DOHH2 (cell line): ENCODE measurements at regions not wholly inside any gene's neighbourhood (a gene's known extent, or its start where the extent isn't known, plus 50 kb on each side); places are given as distances from the start of the nearest gene placed in this dataset.

Source experiments
- H3F3A ChIP-seq: fragments of 200-600 bp; sonication (generic), shearing (Covaris generic); 2 replicates; pipeline ENCODE4 v1.6.0; 2016; ENCODE audit warnings: antibody characterized with exemption, mild to moderate bottlenecking; ENCODE audit not compliant: control insufficient read depth, insufficient read depth
- H3K27ac ChIP-seq: fragments of 200-600 bp; sonication (generic); 2 replicates; pipeline ENCODE4 v1.5.1; 2014; ENCODE audit warnings: low read depth, mild to moderate bottlenecking, low read length, moderate library complexity
- H3K27me3 ChIP-seq: fragments of 200-600 bp; sonication (generic); 2 replicates; pipeline ENCODE4 v1.6.1; 2014; ENCODE audit warnings: mild to moderate bottlenecking, low read length, mixed read lengths; ENCODE audit not compliant: control insufficient read depth
- H3K36me3 ChIP-seq: fragments of 200-600 bp; sonication (generic); 2 replicates; pipeline ENCODE4 v1.6.1; 2014; ENCODE audit warnings: mild to moderate bottlenecking, low read length, moderate library complexity, mixed read lengths; ENCODE audit not compliant: control insufficient read depth
- H3K4me1 ChIP-seq: fragments of 200-600 bp; sonication (generic); 2 replicates; pipeline ENCODE4 v1.6.1; 2014; ENCODE audit warnings: mild to moderate bottlenecking, low read length, mixed read lengths; ENCODE audit not compliant: control insufficient read depth
- H3K4me2 ChIP-seq: fragments of 200-600 bp; sonication (generic); 2 replicates; pipeline ENCODE4 v1.6.0; 2014; ENCODE audit warnings: mild to moderate bottlenecking, low read length, moderate library complexity
- H3K4me3 ChIP-seq: fragments of 200-600 bp; sonication (generic); 2 replicates; pipeline ENCODE4 v1.5.1; 2014; ENCODE audit warnings: mild to moderate bottlenecking, low read length, mixed read lengths
- H3K79me2 ChIP-seq: fragments of 200-600 bp; sonication (generic); 2 replicates; pipeline ENCODE4 v1.6.1; 2014; ENCODE audit warnings: mild to moderate bottlenecking, low read length, mixed read lengths; ENCODE audit not compliant: control insufficient read depth
- H3K9me2 ChIP-seq: fragments of 200-600 bp; sonication (generic); replicated peaks from 2 replicates; pipeline ENCODE4 v1.6.1; 2014; ENCODE audit warnings: mild to moderate bottlenecking, low read length, mixed read lengths; ENCODE audit not compliant: control insufficient read depth
- H3K9me3 ChIP-seq: fragments of 200-600 bp; sonication (generic); 2 replicates; pipeline ENCODE4 v1.6.1; 2014; ENCODE audit warnings: antibody characterized with exemption, low read length, mixed read lengths; ENCODE audit not compliant: control insufficient read depth, insufficient read depth
- H4K20me1 ChIP-seq: fragments of 200-600 bp; sonication (generic); 2 replicates; pipeline ENCODE4 v1.6.0; 2014; ENCODE audit warnings: low read depth, mild to moderate bottlenecking, antibody characterized with exemption, low read length, moderate library complexity; ENCODE audit not compliant: control insufficient read depth, insufficient read depth
- EZH2phosphoT487 ChIP-seq: fragments of 200-600 bp; sonication (generic); IDR thresholded peaks from 2 replicates; pipeline ENCODE4 v1.6.1; 2017; ENCODE audit warnings: borderline replicate concordance, mild to moderate bottlenecking, antibody characterized with exemption, low read length, moderate library complexity, mixed read lengths
- TF ChIP-seq, protein P1 (sequence below): fragments of 200-600 bp; sonication (generic); IDR thresholded peaks from one replicate; pipeline ENCODE4 v1.5.1; 2014; ENCODE audit warnings: antibody characterized with exemption, mild to moderate bottlenecking, low read depth, low read length; ENCODE audit not compliant: poor library complexity, severe bottlenecking

DNA sequence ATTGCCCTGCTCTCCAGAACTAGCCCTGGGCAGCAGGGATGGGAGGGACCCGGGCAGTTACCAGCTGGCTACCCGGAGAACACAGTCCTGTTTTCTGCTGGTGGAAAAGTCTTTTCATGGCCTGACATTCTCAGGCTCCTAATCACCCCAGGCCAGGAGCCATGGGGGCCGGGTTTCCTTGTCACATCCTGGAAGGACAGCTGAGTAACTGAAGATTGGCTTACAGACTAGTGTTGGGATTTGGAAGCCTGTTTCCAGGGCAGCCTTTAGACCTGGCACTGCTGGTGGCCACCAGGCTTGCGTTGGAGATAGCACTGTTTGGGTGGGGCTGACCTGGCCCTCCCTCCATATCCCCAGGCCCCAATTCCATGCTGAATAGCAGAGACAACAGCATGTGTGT, 349.0 kb downstream of the CTTN start:
- no peaks in the 10 kb centered on the region for H3K4me1 ChIP-seq
- no peak overlapping the region for H3K4me2 ChIP-seq
- H3F3A ChIP-seq = no peaks in the 10 kb centered on the region
- no peaks in the 10 kb centered on the region for H3K36me3 ChIP-seq
- no peak for TF ChIP-seq EZH2phosphoT487
- TF ChIP-seq, protein P1, sequence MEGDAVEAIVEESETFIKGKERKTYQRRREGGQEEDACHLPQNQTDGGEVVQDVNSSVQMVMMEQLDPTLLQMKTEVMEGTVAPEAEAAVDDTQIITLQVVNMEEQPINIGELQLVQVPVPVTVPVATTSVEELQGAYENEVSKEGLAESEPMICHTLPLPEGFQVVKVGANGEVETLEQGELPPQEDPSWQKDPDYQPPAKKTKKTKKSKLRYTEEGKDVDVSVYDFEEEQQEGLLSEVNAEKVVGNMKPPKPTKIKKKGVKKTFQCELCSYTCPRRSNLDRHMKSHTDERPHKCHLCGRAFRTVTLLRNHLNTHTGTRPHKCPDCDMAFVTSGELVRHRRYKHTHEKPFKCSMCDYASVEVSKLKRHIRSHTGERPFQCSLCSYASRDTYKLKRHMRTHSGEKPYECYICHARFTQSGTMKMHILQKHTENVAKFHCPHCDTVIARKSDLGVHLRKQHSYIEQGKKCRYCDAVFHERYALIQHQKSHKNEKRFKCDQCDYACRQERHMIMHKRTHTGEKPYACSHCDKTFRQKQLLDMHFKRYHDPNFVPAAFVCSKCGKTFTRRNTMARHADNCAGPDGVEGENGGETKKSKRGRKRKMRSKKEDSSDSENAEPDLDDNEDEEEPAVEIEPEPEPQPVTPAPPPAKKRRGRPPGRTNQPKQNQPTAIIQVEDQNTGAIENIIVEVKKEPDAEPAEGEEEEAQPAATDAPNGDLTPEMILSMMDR = no peak
- no peaks in the 10 kb centered on the region for H3K79me2 ChIP-seq
- H3K4me3 ChIP-seq = no peak overlapping the region
- H3K9me3 ChIP-seq = peaks cover 11% of the 10 kb centered on the region; the same call in 1 of the 2 replicates
- H3K9me2 ChIP-seq = no peaks in the 10 kb centered on the region
- no peaks in the 10 kb centered on the region for H4K20me1 ChIP-seq
- H3K27ac ChIP-seq = no peak overlapping the region
- H3K27me3 ChIP-seq = no peaks in the 10 kb centered on the region

DNA sequence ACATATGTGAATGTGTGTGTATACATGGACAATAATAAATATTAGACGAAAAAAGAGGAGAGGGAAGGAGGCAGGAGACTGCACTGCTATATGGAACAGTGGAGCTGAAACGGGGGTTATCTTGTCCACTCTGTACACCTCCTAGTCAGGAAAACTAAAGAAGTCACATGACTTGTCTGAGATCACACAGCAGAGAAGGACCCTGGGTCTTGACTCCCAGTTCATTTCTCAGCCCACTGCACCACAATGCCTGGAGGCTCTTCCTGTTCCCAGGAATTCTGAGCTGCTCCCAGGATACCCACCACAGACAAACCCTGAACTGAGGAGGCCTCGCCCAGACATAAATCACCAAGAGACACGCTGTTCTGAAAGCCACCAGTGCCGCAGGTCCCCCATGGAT, 349.6 kb downstream of the CTTN start:
- no peaks in the 10 kb centered on the region for H3K79me2 ChIP-seq
- no peaks in the 10 kb centered on the region for H3F3A ChIP-seq
- no peaks in the 10 kb centered on the region for H3K27me3 ChIP-seq
- H3K4me3 ChIP-seq = no peak overlapping the region
- no peaks in the 10 kb centered on the region for H4K20me1 ChIP-seq
- peaks cover 11% of the 10 kb centered on the region; the same call in 1 of the 2 replicates for H3K9me3 ChIP-seq
- H3K9me2 ChIP-seq = no peaks in the 10 kb centered on the region
- no peak overlapping the region for H3K4me2 ChIP-seq
- no peaks in the 10 kb centered on the region for H3K36me3 ChIP-seq
- H3K27ac ChIP-seq = no peak overlapping the region
- TF ChIP-seq, protein P1 = no peak
- no peak for TF ChIP-seq EZH2phosphoT487
- H3K4me1 ChIP-seq = no peaks in the 10 kb centered on the region

DNA sequence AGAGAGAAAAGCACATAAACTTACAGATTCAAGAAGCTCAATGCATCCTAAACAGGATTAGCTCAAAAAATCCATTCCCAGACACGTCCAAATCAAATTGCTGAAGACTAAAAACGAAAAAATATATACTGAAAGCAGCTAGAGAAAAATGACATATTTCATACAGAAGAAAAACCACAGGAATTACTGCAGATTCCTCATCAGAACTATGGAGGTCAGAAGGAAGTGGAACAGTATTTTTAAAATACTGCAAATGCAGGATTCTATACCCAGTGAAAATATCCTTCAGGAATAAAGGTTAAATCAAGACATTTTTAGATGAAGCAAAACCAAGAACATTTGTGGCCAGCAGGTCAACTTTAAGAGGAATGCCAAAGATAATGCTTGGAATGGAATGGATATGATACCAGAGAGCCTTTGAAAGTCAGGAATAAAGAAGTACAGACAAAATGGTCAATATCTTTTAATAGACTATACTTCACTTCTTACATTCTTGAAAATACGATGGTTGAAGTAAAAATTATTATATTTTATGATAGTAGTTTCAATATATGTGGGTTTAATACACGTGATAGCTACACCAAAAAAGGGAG, 352.9 kb downstream of the CTTN start:
- Histone ChIP-seq H3K4me2 (no peak overlapping the region), H3K9me3 (peaks cover 11% of the 10 kb centered on the region; the same call in 1 of the 2 replicates), H3K27me3 (no peaks in the 10 kb centered on the region), H3F3A (no peaks in the 10 kb centered on the region), H3K36me3 (no peaks in the 10 kb centered on the region), H4K20me1 (no peaks in the 10 kb centered on the region), H3K27ac (no peak overlapping the region), H3K4me1 (no peaks in the 10 kb centered on the region), H3K9me2 (no peaks in the 10 kb centered on the region), H3K4me3 (no peak overlapping the region), H3K79me2 (no peaks in the 10 kb centered on the region)
- TF ChIP-seq, protein P1 = no peak
- TF ChIP-seq EZH2phosphoT487 = no peak
